ENCODE measurements at regions not wholly inside any gene's neighbourhood (a gene's known extent, or its start where the extent isn't known, plus 50 kb on each side); places are given as distances from the start of the nearest gene placed in this dataset.

GRCh38 chr13:74633734-74634133, 499.5 kb upstream of the KLF12 start:
- TF ChIP-seq CTCF (IDR thresholded peaks at IDR 0.05 in 4 of 5, conservative IDR thresholded peaks at IDR 0.05 in 1 of 5) (no peak), POLR2A (IDR thresholded peaks at IDR 0.05) (no peak)

Data from gastrocnemius medialis (tissue), 4 donors.